ENCODE measurements at regions not wholly inside any gene's neighbourhood (a gene's known extent, or its start where the extent isn't known, plus 50 kb on each side); places are given as distances from the start of the nearest gene placed in this dataset.

- Histone ChIP-seq H3K79me1 (ENCODE audit: low read depth in 1 of 2, low read length in 2 of 2) (no peaks in the 10 kb centered on the region), H3K4me3 (ENCODE audit: insufficient read depth, low read depth, low read length) (no peak overlapping the region), H2AFZ (replicated peaks; ENCODE audit: low read length, poor library complexity) (no peak overlapping the region), H3K9me1 (ENCODE audit: insufficient read depth, low read length) (no peaks in the 10 kb centered on the region), H3K4me1 (ENCODE audit: control insufficient read depth, insufficient read depth, low read length) (no peaks in the 10 kb centered on the region), H3K4ac (ENCODE audit: low read depth, low read length) (no peak overlapping the region), H3K18ac (ENCODE audit: low read depth, low read length) (no peak overlapping the region), H4K91ac (ENCODE audit: insufficient read depth, low read depth, low read length) (no peak overlapping the region), H3K27me3 (ENCODE audit: control insufficient read depth, insufficient read depth, low read length) (no peaks in the 10 kb centered on the region), H2BK20ac (ENCODE audit: low read depth, low read length) (no peak overlapping the region), H3K23ac (ENCODE audit: low read depth, low read length) (no peak overlapping the region), H4K8ac (ENCODE audit: low read depth in 2 of 2, low read length in 2 of 2) (no peak overlapping the region), H3K9ac (ENCODE audit: low read depth, low read length) (no peak overlapping the region), H3K4me2 (ENCODE audit: low read depth, low read length) (no peak overlapping the region), H3K9me3 (ENCODE audit: control insufficient read depth, insufficient read depth, low read length) (no peaks in the 10 kb centered on the region), H2BK120ac (ENCODE audit: low read depth, low read length) (no peak overlapping the region), H4K5ac (ENCODE audit: low read depth, low read length) (no peak overlapping the region), H2BK5ac (ENCODE audit: low read depth, low read length, poor library complexity, severe bottlenecking) (no peak overlapping the region), H3K56ac (ENCODE audit: extremely low read depth, insufficient read depth, low read length) (no peak overlapping the region), H3K36me3 (ENCODE audit: control insufficient read depth, insufficient read depth, low read length) (no peaks in the 10 kb centered on the region), H2AK5ac (ENCODE audit: low read depth, low read length) (no peak overlapping the region), H3K14ac (replicated peaks; ENCODE audit: low read depth, low read length) (no peak overlapping the region), H3K27ac (ENCODE audit: insufficient read depth, low read length) (no peak overlapping the region), H2BK15ac (ENCODE audit: low read depth, low read length) (no peak overlapping the region), H4K20me1 (ENCODE audit: insufficient read depth, low read length) (no peaks in the 10 kb centered on the region), H2AK9ac (replicated peaks; ENCODE audit: low read depth, low read length, poor library complexity) (no peak overlapping the region)
- POLR2A ChIA-PET (ENCODE audit: unreplicated experiment): no interaction called here
- CTCF ChIA-PET: interaction anchor here (0.8 kb wide), 1 partner anchor 782 kb away, joined by 3 read pairs; no protein-coding TSS in a partner anchor
- ATAC-seq (ENCODE audit: low read depth) (no peak), DNase-seq (no peak)
- in situ Hi-C loops (cut with MboI; ENCODE audit: low sequenced_read_pairs) (no loop called here), dilution Hi-C loops (cut with HindIII; ENCODE audit: low sequenced_read_pairs, unreplicated experiment) (no loop called here), intact Hi-C loops (cut with micrococcal nuclease) (no loop called here)
- TF ChIP-seq RCOR1 (IDR thresholded peaks at IDR 0.05; ENCODE audit: insufficient replicate concordance, low read length) (no peak), FOS (IDR thresholded peaks at IDR 0.05; ENCODE audit: low read depth, low read length) (no peak), SMC3 (IDR thresholded peaks at IDR 0.05; ENCODE audit: low read depth, low read length) (no peak), NFE2L2 (IDR thresholded peaks at IDR 0.05; ENCODE audit: low read depth, low read length) (no peak), MAFK (IDR thresholded peaks at IDR 0.05; ENCODE audit: low read depth, low read length) (no peak), RFX5 (IDR thresholded peaks at IDR 0.05; ENCODE audit: low read depth, low read length) (no peak), POLR2A (IDR thresholded peaks at IDR 0.05; ENCODE audit: low read depth, low read length) (no peak), MXI1 (IDR thresholded peaks at IDR 0.05; ENCODE audit: borderline replicate concordance, low read depth, low read length) (no peak), BHLHE40 (IDR thresholded peaks at IDR 0.05; ENCODE audit: low read depth, low read length) (no peak)
- TF ChIP-seq, protein P1, sequence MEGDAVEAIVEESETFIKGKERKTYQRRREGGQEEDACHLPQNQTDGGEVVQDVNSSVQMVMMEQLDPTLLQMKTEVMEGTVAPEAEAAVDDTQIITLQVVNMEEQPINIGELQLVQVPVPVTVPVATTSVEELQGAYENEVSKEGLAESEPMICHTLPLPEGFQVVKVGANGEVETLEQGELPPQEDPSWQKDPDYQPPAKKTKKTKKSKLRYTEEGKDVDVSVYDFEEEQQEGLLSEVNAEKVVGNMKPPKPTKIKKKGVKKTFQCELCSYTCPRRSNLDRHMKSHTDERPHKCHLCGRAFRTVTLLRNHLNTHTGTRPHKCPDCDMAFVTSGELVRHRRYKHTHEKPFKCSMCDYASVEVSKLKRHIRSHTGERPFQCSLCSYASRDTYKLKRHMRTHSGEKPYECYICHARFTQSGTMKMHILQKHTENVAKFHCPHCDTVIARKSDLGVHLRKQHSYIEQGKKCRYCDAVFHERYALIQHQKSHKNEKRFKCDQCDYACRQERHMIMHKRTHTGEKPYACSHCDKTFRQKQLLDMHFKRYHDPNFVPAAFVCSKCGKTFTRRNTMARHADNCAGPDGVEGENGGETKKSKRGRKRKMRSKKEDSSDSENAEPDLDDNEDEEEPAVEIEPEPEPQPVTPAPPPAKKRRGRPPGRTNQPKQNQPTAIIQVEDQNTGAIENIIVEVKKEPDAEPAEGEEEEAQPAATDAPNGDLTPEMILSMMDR (conservative IDR thresholded peaks at IDR 0.05; ENCODE audit: low read depth, low read length): no peak
- TF ChIP-seq, protein P2, sequence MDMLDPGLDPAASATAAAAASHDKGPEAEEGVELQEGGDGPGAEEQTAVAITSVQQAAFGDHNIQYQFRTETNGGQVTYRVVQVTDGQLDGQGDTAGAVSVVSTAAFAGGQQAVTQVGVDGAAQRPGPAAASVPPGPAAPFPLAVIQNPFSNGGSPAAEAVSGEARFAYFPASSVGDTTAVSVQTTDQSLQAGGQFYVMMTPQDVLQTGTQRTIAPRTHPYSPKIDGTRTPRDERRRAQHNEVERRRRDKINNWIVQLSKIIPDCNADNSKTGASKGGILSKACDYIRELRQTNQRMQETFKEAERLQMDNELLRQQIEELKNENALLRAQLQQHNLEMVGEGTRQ (IDR thresholded peaks at IDR 0.05; ENCODE audit: low read depth, low read length): no peak
- BruUV-seq (replicated peaks): no TSS peak
- 0% methylated on average over 2 of the region's 7 CpGs; no CpG with 5 or more reads in 1 of the 2 experiments for WGBS, 2 experiments (ENCODE audit: extremely low coverage in 2 of 2, insufficient read length in 1 of 2)
These were observed 86.6 kb upstream of the PAX1 start for GRCh38 chr20:21618759-21619416.

Measured in IMR-90 (cell line).